Left lung (tissue), 4 donors: ENCODE measurements at regions not wholly inside any gene's neighbourhood (a gene's known extent, or its start where the extent isn't known, plus 50 kb on each side); places are given as distances from the start of the nearest gene placed in this dataset.

Experiments used
- ATAC-seq: fragments of 200-7000 bp; cut with Tn5 transposase; one replicate; pipeline ENCODE4 v1.9.1; 2020; ENCODE audit warnings: moderate library complexity
- DNase-seq, 4 donors: peaks; one replicate each; pipeline ENCODE4 v3.0.0-alpha.2; 2013 to 2020
- H3K27ac ChIP-seq, 2 donors: fragments of 200-600 bp; sonication (generic) in 1 of 2; one replicate each; pipeline versions ENCODE4 v1.5.0 to v1.8.0; 2020 to 2021
- H3K27me3 ChIP-seq, 2 donors: fragments of 200-600 bp; sonication (generic) in 1 of 2; one replicate each; pipeline versions ENCODE4 v1.5.0 to v1.8.0; 2020 to 2021
- H3K36me3 ChIP-seq, 2 donors: fragments of 200-600 bp; sonication (generic) in 1 of 2; one replicate each; pipeline versions ENCODE4 v1.5.0 to v1.8.0; 2020 to 2021
- H3K4me1 ChIP-seq, 2 donors: fragments of 200-600 bp; one replicate each; pipeline ENCODE4 v1.8.0; 2021
- H3K4me3 ChIP-seq, 2 donors: fragments of 200-600 bp; sonication (generic) in 1 of 2; one replicate each; pipeline versions ENCODE4 v1.5.0 to v1.8.0; 2020 to 2021; ENCODE audit warnings: mild to moderate bottlenecking in 1 of 2
- H3K9me3 ChIP-seq, 2 donors: fragments of 200-600 bp; sonication (generic) in 1 of 2; one replicate each; pipeline versions ENCODE4 v1.5.0 to v1.8.0; 2020 to 2021
- CTCF ChIP-seq, 2 donors: fragments of 200-600 bp; sonication (generic) in 1 of 2; IDR thresholded peaks; one replicate each; pipeline versions ENCODE4 v1.5.0 to v1.8.0; 2021; ENCODE audit warnings: antibody characterized with exemption in 2 of 2
- intact Hi-C, 2 donors: fragments of 100-400 bp; cut with DNase I; formaldehyde crosslinking; loops; one replicate each; pipeline versions ENCODE4 v1.11.2 to v1.14.2; 2022
- donor health status: DM: no; HTN: yes; CAD: no.
- donor health status: DM: no; HTN: no; CAD: no.

- TF ChIP-seq CTCF (IDR thresholded peaks at IDR 0.05), result no peak
- DNase-seq (no peak), ATAC-seq (no peak)
- H3K4me3 ChIP-seq, result no peak overlapping the region
- no peaks in the 10 kb centered on the region for H3K4me1 ChIP-seq
- H3K36me3 ChIP-seq, result no peaks in the 10 kb centered on the region
- H3K9me3 ChIP-seq, result no peaks in the 10 kb centered on the region
- H3K27ac ChIP-seq, result no peak overlapping the region
- intact Hi-C loops, result no loop called here
- peaks cover 0 to 4% of the 10 kb centered on the region in 2 donors for H3K27me3 ChIP-seq
Measured at GRCh38 chr1:162987866-162988265, 81.3 kb upstream of the RGS4 start.

GRCh38 chr1:162985816-162986435 is 83.2 kb upstream of the RGS4 start:
- Histone ChIP-seq H3K27ac (no peak overlapping the region), H3K9me3 (no peaks in the 10 kb centered on the region), H3K4me3 (no peak overlapping the region), H3K27me3 (peaks cover 0 to 4% of the 10 kb centered on the region in 2 donors), H3K36me3 (no peaks in the 10 kb centered on the region), H3K4me1 (no peaks in the 10 kb centered on the region)
- DNase-seq, result no peak
- TF ChIP-seq CTCF (IDR thresholded peaks at IDR 0.05), result no peak
- intact Hi-C loops, result no loop called here
- no peak for ATAC-seq

GRCh38 chr1:162984699-162985098 is 84.5 kb upstream of the RGS4 start:
- Histone ChIP-seq H3K4me3 (no peak overlapping the region), H3K36me3 (no peaks in the 10 kb centered on the region), H3K27me3 (peaks cover 0 to 4% of the 10 kb centered on the region in 2 donors), H3K9me3 (no peaks in the 10 kb centered on the region), H3K27ac (no peak overlapping the region), H3K4me1 (no peaks in the 10 kb centered on the region)
- no peak for TF ChIP-seq CTCF (IDR thresholded peaks at IDR 0.05)
- DNase-seq, result no peak
- ATAC-seq, result no peak
- intact Hi-C loops, result no loop called here

- intact Hi-C loops, result no loop called here
- Histone ChIP-seq H3K4me3 (no peak overlapping the region), H3K27me3 (peaks cover 0 to 4% of the 10 kb centered on the region in 2 donors), H3K36me3 (no peaks in the 10 kb centered on the region), H3K27ac (no peak overlapping the region), H3K9me3 (no peaks in the 10 kb centered on the region), H3K4me1 (no peaks in the 10 kb centered on the region)
- DNase-seq, result no peak
- no peak for TF ChIP-seq CTCF (IDR thresholded peaks at IDR 0.05)
- ATAC-seq, result no peak
Measured at GRCh38 chr1:162983671-162984425, 85.3 kb upstream of the RGS4 start.

GRCh38 chr1:162982364-162982763 is 86.8 kb upstream of the RGS4 start:
- Histone ChIP-seq H3K4me3 (no peak overlapping the region), H3K9me3 (no peaks in the 10 kb centered on the region), H3K36me3 (no peaks in the 10 kb centered on the region), H3K4me1 (no peaks in the 10 kb centered on the region), H3K27me3 (no peaks in the 10 kb centered on the region), H3K27ac (no peak overlapping the region)
- no peak for TF ChIP-seq CTCF (IDR thresholded peaks at IDR 0.05)
- ATAC-seq, result no peak
- intact Hi-C loops, result no loop called here
- no peak for DNase-seq
